NCI-H2227 (cell line): ENCODE measurements at regions not wholly inside any gene's neighbourhood (a gene's known extent, or its start where the extent isn't known, plus 50 kb on each side); places are given as distances from the start of the nearest gene placed in this dataset.
"Not testable (repeated sequence)": the region's sequence is repeated elsewhere in the genome, so short reads cannot be mapped to it uniquely, and the experiment has no call there.

Source experiments
- DNase-seq: peaks from one replicate; lab custom pipeline; 2025; ENCODE audit not compliant: unreplicated experiment; lab: John Stamatoyannopoulos, UW

DNA sequence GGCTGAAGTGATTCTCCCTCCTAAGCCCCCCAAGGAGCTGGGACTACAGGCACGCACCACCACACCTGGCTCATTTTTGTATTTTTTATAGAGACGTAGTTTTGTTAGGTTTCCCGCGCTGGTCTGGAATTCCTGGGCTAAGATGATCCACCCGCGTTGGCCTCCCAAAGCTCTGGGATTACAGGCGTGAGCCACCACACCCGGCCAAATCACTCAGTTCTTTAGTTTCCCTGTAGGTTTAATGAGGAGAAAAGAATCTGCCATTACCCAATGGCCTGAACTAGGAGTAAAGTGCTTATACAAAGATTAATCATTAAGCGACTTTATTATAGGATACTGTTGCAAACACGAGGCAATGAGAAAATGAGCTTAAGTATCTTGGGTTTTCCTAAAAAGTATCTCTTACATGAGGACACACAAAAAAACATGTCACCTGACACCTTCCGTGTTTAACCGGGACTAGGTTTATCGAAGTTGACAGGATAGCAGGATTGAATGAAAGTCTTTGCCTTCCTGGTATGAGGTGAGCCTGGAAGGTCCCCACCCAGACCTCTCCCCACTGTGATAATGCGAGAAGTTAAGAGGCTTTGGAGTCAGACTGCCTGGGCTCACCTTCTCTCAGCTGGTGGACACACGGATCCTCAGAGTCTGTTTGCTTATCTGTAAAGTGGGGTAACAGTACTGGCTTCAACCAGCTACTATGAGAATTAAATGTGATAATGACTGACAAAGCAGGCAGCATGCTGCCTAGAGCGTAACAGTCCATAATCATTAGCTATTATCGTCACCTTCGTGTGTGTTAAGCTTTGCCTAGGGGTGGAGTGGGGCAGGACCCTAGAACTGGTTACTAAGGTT, 133.5 kb upstream of the KRAS start:
- no peak for DNase-seq

GRCh38 chr12:25382311-25383106, 131.8 kb upstream of the KRAS start:
- DNase-seq = no peak

- no peak for DNase-seq
These were observed 126.9 kb upstream of the KRAS start for GRCh38 chr12:25377469-25378177.

- DNase-seq = no peak
These were observed 126.3 kb upstream of the KRAS start for GRCh38 chr12:25376985-25377384.

GRCh38 chr12:25376407-25376806, 125.7 kb upstream of the KRAS start:
- DNase-seq = no peak

GRCh38 chr12:25372969-25373817, 122.5 kb upstream of the KRAS start:
- DNase-seq = no peak

DNA sequence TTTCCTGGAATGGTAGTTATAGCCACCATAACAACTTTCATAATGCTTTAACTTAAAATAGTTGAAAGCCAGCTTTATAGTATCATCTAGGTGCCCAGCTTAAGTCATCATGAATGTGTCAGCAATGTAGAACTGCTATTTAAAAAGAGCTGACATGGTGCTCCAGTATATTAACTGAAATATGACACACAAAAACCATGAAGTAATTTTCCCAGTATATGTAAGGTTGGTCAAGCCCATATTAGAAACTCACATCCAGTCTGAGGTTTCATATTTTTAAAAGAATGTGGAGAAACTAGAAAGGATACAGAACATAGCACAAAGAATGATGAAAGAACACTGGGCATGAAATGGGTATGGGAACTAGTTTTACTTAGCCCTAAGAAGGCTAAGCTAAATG, 121.3 kb upstream of the KRAS start:
- no peak for DNase-seq

- no peak for DNase-seq
These were observed 117.8 kb upstream of the KRAS start for GRCh38 chr12:25368557-25368956.

DNA sequence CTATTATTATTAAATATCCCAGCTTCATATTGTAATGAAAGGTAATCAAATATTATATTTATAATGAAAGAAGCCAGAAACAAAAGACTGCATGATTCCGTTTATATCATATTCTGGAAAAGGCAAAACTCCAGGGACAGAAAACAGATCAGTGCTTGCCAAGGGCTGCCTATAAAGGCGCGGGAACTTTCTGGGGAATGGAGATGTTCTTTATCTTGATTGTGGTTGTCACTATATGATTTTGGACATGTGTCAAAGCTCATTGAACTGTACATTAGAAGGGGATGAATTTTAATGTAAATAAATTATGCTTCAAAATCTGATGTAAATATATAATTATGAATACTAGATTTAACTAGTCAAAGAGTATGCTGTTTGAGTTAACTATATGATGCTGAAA, 115.4 kb upstream of the KRAS start:
- DNase-seq = no peak

- DNase-seq = no peak
These were observed 114.6 kb upstream of the KRAS start for GRCh38 chr12:25365340-25365730.

GRCh38 chr12:25364529-25365339, 114.0 kb upstream of the KRAS start:
- DNase-seq = no peak

GRCh38 chr12:25362646-25363045, 111.9 kb upstream of the KRAS start:
- DNase-seq = no peak

DNA sequence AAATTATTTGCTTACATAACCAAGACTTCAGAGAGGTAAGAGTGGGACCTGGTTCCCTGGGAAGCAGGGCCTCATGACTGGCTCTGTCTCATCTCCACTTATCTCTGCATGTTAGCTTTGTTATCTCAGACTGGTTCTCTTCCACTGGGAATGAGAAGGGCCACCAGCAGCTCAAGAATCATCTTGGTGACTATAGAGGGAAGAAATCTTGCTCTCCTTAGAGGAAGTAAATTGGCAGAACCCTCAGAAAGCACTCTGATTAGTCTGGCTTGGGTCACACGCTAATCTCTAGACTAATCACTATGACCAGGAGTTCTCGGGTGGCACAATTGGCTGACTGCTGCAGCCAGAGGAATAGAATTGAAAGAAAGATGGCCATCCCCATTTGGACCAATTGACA, 110.8 kb upstream of the KRAS start:
- DNase-seq = no peak

DNA sequence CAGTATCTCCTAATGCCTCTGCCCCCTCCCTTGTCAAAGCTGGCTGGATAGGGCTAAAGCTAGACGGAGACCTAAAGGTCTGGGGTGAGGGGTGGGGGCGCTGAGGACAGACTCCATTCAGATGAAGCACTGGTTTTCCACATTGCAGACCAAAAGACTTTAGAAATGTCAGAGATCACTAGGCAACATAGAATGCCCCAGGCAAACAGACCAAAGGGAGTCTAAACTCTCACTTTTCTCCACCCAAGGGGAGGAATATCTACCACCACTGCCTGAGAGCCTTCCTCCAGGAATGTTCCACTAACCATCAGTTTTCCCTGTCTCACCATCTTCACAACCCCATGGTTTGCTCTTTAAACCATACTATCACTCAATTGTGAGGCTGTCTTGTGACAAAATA, 106.9 kb upstream of the KRAS start:
- DNase-seq = no peak

DNA sequence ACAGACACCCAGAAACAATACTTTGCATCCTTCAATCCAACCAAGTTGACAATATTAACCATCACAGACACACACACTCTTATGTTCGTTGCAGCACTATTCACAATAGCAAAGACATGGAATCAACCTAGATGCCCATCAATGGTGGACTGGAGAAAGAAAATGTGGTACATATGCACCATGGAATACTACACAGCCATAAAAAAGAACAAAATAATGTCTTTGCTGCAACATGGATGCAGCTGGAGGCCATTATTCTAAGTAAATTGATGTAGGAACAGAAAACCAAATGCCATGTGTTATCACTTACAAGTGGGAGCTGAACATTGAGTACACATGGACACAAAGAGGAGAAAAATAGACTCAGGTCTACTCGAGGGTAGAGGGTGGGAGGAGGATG, 102.2 kb upstream of the KRAS start:
- DNase-seq = not testable (repeated sequence)

- DNase-seq = no peak
These were observed 101.6 kb upstream of the KRAS start for GRCh38 chr12:25352083-25352918.

DNA sequence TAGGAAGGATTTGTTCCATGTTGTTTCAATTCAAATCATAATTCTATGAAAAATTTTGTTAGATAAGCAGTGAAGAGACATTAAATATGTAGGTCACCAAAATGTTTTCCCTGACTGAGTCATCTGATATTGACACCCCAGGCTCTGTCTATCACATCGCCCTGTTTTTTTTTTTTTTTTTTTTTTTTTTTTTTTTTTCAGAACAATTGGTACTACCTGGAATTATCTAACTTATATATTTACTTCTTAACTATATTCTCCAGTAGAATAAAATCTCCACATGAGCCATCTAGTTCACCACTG, 97.8 kb upstream of the KRAS start:
- DNase-seq = no peak

GRCh38 chr12:25347716-25348592, 97.2 kb upstream of the KRAS start:
- DNase-seq = no peak
